Kidney epithelial cell (primary cell): ENCODE measurements at regions not wholly inside any gene's neighbourhood (a gene's known extent, or its start where the extent isn't known, plus 50 kb on each side); places are given as distances from the start of the nearest gene placed in this dataset.
"Not testable (repeated sequence)": the region's sequence is repeated elsewhere in the genome, so short reads cannot be mapped to it uniquely, and the experiment has no call there.

Source experiments
- DNase-seq: peaks from one replicate; pipeline ENCODE4 v3.0.0-alpha.2; 2010; ENCODE audit warnings: low read depth
- H3K27me3 ChIP-seq: 2 replicates; pipeline ENCODE4 v1.6.0; 2011; ENCODE audit warnings: low read length; ENCODE audit not compliant: control insufficient read depth, insufficient read depth
- H3K36me3 ChIP-seq: 2 replicates; pipeline ENCODE4 v1.5.1; 2011; ENCODE audit warnings: low read length; ENCODE audit not compliant: control insufficient read depth, insufficient read depth
- H3K4me3 ChIP-seq: 2 replicates; pipeline ENCODE4 v1.5.1; 2011; ENCODE audit warnings: low read depth, mild to moderate bottlenecking, control low read depth, low read length
- CTCF ChIP-seq: IDR thresholded peaks from 2 replicates; pipeline ENCODE4 v1.5.1; 2011; ENCODE audit warnings: mild to moderate bottlenecking, moderate library complexity, low read length, control low read depth, inconsistent platforms; ENCODE audit not compliant: insufficient read depth, poor library complexity, severe bottlenecking

- no peak for TF ChIP-seq CTCF
- no peaks in the 10 kb centered on the region for H3K27me3 ChIP-seq
- no peak overlapping the region for H3K4me3 ChIP-seq
- DNase-seq: no peak
- H3K36me3 ChIP-seq: no peaks in the 10 kb centered on the region
These were observed 139.2 kb upstream of the SOX21 start for GRCh38 chr13:94851576-94851975.

GRCh38 chr13:94849254-94849653 lies 136.9 kb upstream of the SOX21 start:
- no peak overlapping the region for H3K4me3 ChIP-seq
- H3K27me3 ChIP-seq: no peaks in the 10 kb centered on the region
- no peak for TF ChIP-seq CTCF
- no peak for DNase-seq
- H3K36me3 ChIP-seq: no peaks in the 10 kb centered on the region

- TF ChIP-seq CTCF: no peak
- DNase-seq: no peak
- Histone ChIP-seq H3K36me3 (no peaks in the 10 kb centered on the region), H3K27me3 (no peaks in the 10 kb centered on the region), H3K4me3 (no peak overlapping the region)
These were observed 130.6 kb upstream of the SOX21 start for GRCh38 chr13:94842901-94843300.

GRCh38 chr13:94837056-94837455 lies 124.7 kb upstream of the SOX21 start:
- H3K36me3 ChIP-seq, H3K4me3 ChIP-seq, DNase-seq, H3K27me3 ChIP-seq: not testable (repeated sequence)

GRCh38 chr13:94829837-94830365 lies 117.6 kb upstream of the SOX21 start:
- Histone ChIP-seq H3K27me3 (no peaks in the 10 kb centered on the region), H3K36me3 (no peaks in the 10 kb centered on the region), H3K4me3 (no peak overlapping the region)
- TF ChIP-seq CTCF: no peak
- no peak for DNase-seq

- Histone ChIP-seq H3K27me3 (no peaks in the 10 kb centered on the region), H3K4me3 (no peak overlapping the region), H3K36me3 (no peaks in the 10 kb centered on the region)
- DNase-seq: no peak
- no peak for TF ChIP-seq CTCF
These were observed 117.0 kb upstream of the SOX21 start for GRCh38 chr13:94829185-94829836.
